ENCODE measurements at regions not wholly inside any gene's neighbourhood (a gene's known extent, or its start where the extent isn't known, plus 50 kb on each side); places are given as distances from the start of the nearest gene placed in this dataset.

GRCh38 chr10:130261766-130262165, 125.6 kb downstream of the GLRX3 start:
- TF ChIP-seq EZH2 (IDR thresholded peaks at IDR 0.05; ENCODE audit: low read length, unreplicated experiment) (no peak), CTCF (conservative IDR thresholded peaks at IDR 0.05; ENCODE audit: low read depth, low read length) (no peak)
